GM18519 (cell line): ENCODE measurements at regions not wholly inside any gene's neighbourhood (a gene's known extent, or its start where the extent isn't known, plus 50 kb on each side); places are given as distances from the start of the nearest gene placed in this dataset.

Experiments
- ATAC-seq: cut with Tn5 transposase; IDR thresholded peaks from one replicate; pipeline ENCODE4 v1.9.1; 2021; ENCODE audit warnings: mild to moderate bottlenecking, moderate library complexity; ENCODE audit not compliant: unreplicated experiment, low FRiP score

- ATAC-seq: no peak
Measured at GRCh38 chr9:105828171-105828570, 133.8 kb downstream of the TMEM38B start.

GRCh38 chr9:105828596-105829213 lies 134.4 kb downstream of the TMEM38B start:
- no peak for ATAC-seq

- no peak for ATAC-seq
Measured at GRCh38 chr9:105830461-105830860, 136.1 kb downstream of the TMEM38B start.

GRCh38 chr9:105832096-105832710 lies 137.9 kb downstream of the TMEM38B start:
- no peak for ATAC-seq

GRCh38 chr9:105833271-105833975 lies 139.1 kb downstream of the TMEM38B start:
- ATAC-seq: no peak

GRCh38 chr9:105834404-105834803 lies 140.1 kb downstream of the TMEM38B start:
- ATAC-seq: no peak

GRCh38 chr9:105835721-105836120 lies 141.4 kb downstream of the TMEM38B start:
- ATAC-seq: no peak

- ATAC-seq: no peak
Measured at GRCh38 chr9:105836936-105837660, 142.8 kb downstream of the TMEM38B start.

GRCh38 chr9:105841562-105841961 lies 147.2 kb downstream of the TMEM38B start:
- ATAC-seq: no peak

GRCh38 chr9:105842023-105842644 lies 147.8 kb downstream of the TMEM38B start:
- ATAC-seq: peak; percentile 58

GRCh38 chr9:105846825-105847224 lies 152.5 kb downstream of the TMEM38B start:
- ATAC-seq: no peak

GRCh38 chr9:105850852-105851500 lies 156.6 kb downstream of the TMEM38B start:
- no peak for ATAC-seq

- no peak for ATAC-seq
Measured at GRCh38 chr9:105854026-105854782, 159.9 kb downstream of the TMEM38B start.

GRCh38 chr9:105854783-105855724 lies 160.7 kb downstream of the TMEM38B start:
- ATAC-seq: no peak

- ATAC-seq: no peak
Measured at GRCh38 chr9:105855987-105856386, 161.6 kb downstream of the TMEM38B start.

- no peak for ATAC-seq
Measured at GRCh38 chr9:105858006-105858690, 163.8 kb downstream of the TMEM38B start.

GRCh38 chr9:105858877-105859276 lies 164.5 kb downstream of the TMEM38B start:
- ATAC-seq: no peak
